ENCODE measurements at regions not wholly inside any gene's neighbourhood (a gene's known extent, or its start where the extent isn't known, plus 50 kb on each side); places are given as distances from the start of the nearest gene placed in this dataset.

- TF ChIP-seq CTCF (conservative IDR thresholded peaks at IDR 0.05; ENCODE audit: low read depth in 2 of 2): no peak
- no peak for TF ChIP-seq EZH2 (IDR thresholded peaks at IDR 0.05; ENCODE audit: low read depth, unreplicated experiment)
- no peak for TF ChIP-seq REST (IDR thresholded peaks at IDR 0.05; ENCODE audit: unreplicated experiment)
- no peak for TF ChIP-seq JUNB (IDR thresholded peaks at IDR 0.05; ENCODE audit: unreplicated experiment)
- no peak for TF ChIP-seq POLR2AphosphoS5 (IDR thresholded peaks at IDR 0.05; ENCODE audit: low read depth)
- peak; percentile 58; the same call in 1 of the 2 replicates for TF ChIP-seq ETS1 (IDR thresholded peaks at IDR 0.05)
- no peak for TF ChIP-seq EZH2phosphoT487 (IDR thresholded peaks at IDR 0.05; ENCODE audit: unreplicated experiment)
Observed at GRCh38 chr6:14798996-14799588, 446.8 kb upstream of the JARID2 start.
